ENCODE measurements at regions not wholly inside any gene's neighbourhood (a gene's known extent, or its start where the extent isn't known, plus 50 kb on each side); places are given as distances from the start of the nearest gene placed in this dataset.
"Not testable (repeated sequence)": the region's sequence is repeated elsewhere in the genome, so short reads cannot be mapped to it uniquely, and the experiment has no call there.

GRCh38 chr3:177800147-177800546 lies 602.9 kb upstream of the TBL1XR1 start:
- not testable (repeated sequence) for TF ChIP-seq EZH2 (IDR thresholded peaks at IDR 0.05; ENCODE audit: borderline replicate concordance, low read depth, low read length, poor library complexity, severe bottlenecking)
- TF ChIP-seq, protein P1, sequence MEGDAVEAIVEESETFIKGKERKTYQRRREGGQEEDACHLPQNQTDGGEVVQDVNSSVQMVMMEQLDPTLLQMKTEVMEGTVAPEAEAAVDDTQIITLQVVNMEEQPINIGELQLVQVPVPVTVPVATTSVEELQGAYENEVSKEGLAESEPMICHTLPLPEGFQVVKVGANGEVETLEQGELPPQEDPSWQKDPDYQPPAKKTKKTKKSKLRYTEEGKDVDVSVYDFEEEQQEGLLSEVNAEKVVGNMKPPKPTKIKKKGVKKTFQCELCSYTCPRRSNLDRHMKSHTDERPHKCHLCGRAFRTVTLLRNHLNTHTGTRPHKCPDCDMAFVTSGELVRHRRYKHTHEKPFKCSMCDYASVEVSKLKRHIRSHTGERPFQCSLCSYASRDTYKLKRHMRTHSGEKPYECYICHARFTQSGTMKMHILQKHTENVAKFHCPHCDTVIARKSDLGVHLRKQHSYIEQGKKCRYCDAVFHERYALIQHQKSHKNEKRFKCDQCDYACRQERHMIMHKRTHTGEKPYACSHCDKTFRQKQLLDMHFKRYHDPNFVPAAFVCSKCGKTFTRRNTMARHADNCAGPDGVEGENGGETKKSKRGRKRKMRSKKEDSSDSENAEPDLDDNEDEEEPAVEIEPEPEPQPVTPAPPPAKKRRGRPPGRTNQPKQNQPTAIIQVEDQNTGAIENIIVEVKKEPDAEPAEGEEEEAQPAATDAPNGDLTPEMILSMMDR (conservative IDR thresholded peaks at IDR 0.05; ENCODE audit: low read depth, low read length), result not testable (repeated sequence)

All from A673 (cell line).